ENCODE measurements at regions not wholly inside any gene's neighbourhood (a gene's known extent, or its start where the extent isn't known, plus 50 kb on each side); places are given as distances from the start of the nearest gene placed in this dataset.

GRCh38 chr4:162706632-162707031, 460.1 kb downstream of the NAF1 start:
- no peak overlapping the region for H3K27ac Mint-ChIP-seq
- H3K9me3 Mint-ChIP-seq, result no peaks in the 10 kb centered on the region
- H3K4me1 Mint-ChIP-seq (ENCODE audit: low read depth), result no peaks in the 10 kb centered on the region
- no peak overlapping the region for H3K4me3 Mint-ChIP-seq
- no peaks in the 10 kb centered on the region for H3K27me3 Mint-ChIP-seq (ENCODE audit: low read depth)
- no peak for DNase-seq (ENCODE audit: low spot score)
- H3K36me3 Mint-ChIP-seq (ENCODE audit: low read depth), result no peaks in the 10 kb centered on the region

- Mint-ChIP-seq H3K4me1 (ENCODE audit: low read depth) (no peaks in the 10 kb centered on the region), H3K27me3 (ENCODE audit: low read depth) (no peaks in the 10 kb centered on the region), H3K27ac (no peak overlapping the region), H3K36me3 (ENCODE audit: low read depth) (no peaks in the 10 kb centered on the region), H3K9me3 (no peaks in the 10 kb centered on the region), H3K4me3 (no peak overlapping the region)
- DNase-seq (ENCODE audit: low spot score), result no peak
These were observed 460.6 kb downstream of the NAF1 start for GRCh38 chr4:162706051-162706450.

DNA sequence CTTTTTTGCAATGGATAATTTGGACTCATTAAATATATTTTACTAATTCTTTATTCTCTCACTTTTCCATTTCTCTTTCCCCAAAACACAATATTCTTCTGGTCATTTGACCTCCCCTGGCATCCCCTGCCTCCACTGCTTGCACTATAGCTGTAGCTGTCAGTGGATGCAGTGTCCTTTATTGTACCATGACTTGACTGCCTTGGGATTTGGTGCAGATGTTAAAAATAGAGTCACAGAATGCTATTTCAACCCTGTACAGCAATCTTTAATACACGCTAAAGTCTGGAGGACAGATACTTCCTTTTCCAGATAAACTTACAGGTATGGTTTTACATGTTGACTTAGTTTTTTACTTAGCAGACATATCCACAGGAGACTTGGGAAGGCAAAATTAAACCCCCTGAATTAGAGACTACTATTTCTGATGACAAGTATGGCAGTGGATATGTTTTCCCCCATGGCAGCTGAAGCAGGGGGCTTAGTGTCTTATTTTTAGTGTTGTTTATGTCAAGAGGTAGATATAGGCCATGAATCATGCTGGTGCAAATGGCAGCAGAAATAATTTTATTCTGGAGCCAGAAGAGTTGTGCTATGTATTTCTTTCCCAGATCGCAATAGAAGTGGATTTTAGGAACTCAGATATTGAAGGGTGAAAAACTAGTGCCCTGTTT, 461.4 kb downstream of the NAF1 start:
- DNase-seq (ENCODE audit: low spot score), result no peak
- Mint-ChIP-seq H3K27me3 (ENCODE audit: low read depth) (no peaks in the 10 kb centered on the region), H3K4me1 (ENCODE audit: low read depth) (no peaks in the 10 kb centered on the region), H3K4me3 (no peak overlapping the region), H3K27ac (no peak overlapping the region), H3K36me3 (ENCODE audit: low read depth) (no peaks in the 10 kb centered on the region), H3K9me3 (no peaks in the 10 kb centered on the region)

GRCh38 chr4:162700815-162701361, 465.8 kb downstream of the NAF1 start:
- H3K36me3 Mint-ChIP-seq (ENCODE audit: low read depth), result no peaks in the 10 kb centered on the region
- H3K27ac Mint-ChIP-seq, result no peak overlapping the region
- H3K4me3 Mint-ChIP-seq, result no peak overlapping the region
- H3K27me3 Mint-ChIP-seq (ENCODE audit: low read depth), result no peaks in the 10 kb centered on the region
- H3K4me1 Mint-ChIP-seq (ENCODE audit: low read depth), result no peaks in the 10 kb centered on the region
- DNase-seq (ENCODE audit: low spot score), result no peak
- no peaks in the 10 kb centered on the region for H3K9me3 Mint-ChIP-seq

DNA sequence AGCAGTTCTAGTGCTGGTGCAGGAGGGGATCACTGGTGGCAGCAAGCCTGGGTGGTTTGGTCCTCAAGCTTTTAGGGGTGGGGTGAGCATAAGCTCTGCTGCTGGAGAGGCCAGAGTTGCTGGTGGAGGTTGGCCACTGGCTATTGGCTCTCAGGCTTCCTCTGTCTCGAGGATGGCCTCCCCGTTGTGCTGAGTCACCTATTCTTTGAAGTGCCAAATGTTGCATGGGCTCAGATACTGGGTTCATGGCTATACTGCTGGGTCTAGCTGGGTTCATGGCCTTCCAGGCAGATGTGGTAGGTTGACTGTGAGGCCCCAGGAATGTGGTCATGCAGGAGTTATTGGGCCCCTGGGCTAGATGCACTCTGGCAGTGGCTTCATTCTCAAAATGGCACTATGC, 466.3 kb downstream of the NAF1 start:
- H3K36me3 Mint-ChIP-seq (ENCODE audit: low read depth), result no peaks in the 10 kb centered on the region
- H3K9me3 Mint-ChIP-seq, result no peaks in the 10 kb centered on the region
- H3K27ac Mint-ChIP-seq, result no peak overlapping the region
- H3K4me3 Mint-ChIP-seq, result no peak overlapping the region
- no peak for DNase-seq (ENCODE audit: low spot score)
- no peaks in the 10 kb centered on the region for H3K27me3 Mint-ChIP-seq (ENCODE audit: low read depth)
- no peaks in the 10 kb centered on the region for H3K4me1 Mint-ChIP-seq (ENCODE audit: low read depth)

DNA sequence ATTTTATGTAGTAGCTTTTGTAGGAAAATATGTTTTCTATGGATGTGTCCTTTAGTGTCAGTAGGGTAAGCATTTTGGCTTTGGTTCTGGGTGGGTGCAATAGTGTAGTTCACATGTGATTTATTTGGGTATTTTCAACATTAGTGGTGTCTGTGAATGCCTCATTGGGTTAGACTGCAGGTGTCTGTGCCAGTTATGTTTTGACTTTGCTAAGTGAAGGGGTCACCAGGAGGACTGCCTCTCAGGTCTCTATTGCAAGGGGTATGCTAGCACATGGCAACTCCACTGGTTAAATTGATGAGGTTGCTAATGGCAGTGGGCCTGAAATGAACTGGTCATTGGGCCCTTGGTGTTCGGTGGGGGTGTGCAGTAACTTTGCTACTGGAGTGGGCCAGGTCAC, 467.1 kb downstream of the NAF1 start:
- no peaks in the 10 kb centered on the region for H3K27me3 Mint-ChIP-seq (ENCODE audit: low read depth)
- no peak for DNase-seq (ENCODE audit: low spot score)
- no peaks in the 10 kb centered on the region for H3K36me3 Mint-ChIP-seq (ENCODE audit: low read depth)
- no peaks in the 10 kb centered on the region for H3K4me1 Mint-ChIP-seq (ENCODE audit: low read depth)
- no peak overlapping the region for H3K4me3 Mint-ChIP-seq
- no peak overlapping the region for H3K27ac Mint-ChIP-seq
- no peaks in the 10 kb centered on the region for H3K9me3 Mint-ChIP-seq

GRCh38 chr4:162685410-162685809, 481.3 kb downstream of the NAF1 start:
- Mint-ChIP-seq H3K36me3 (ENCODE audit: low read depth) (no peaks in the 10 kb centered on the region), H3K9me3 (no peaks in the 10 kb centered on the region), H3K27ac (no peak overlapping the region), H3K4me1 (ENCODE audit: low read depth) (no peaks in the 10 kb centered on the region), H3K27me3 (ENCODE audit: low read depth) (no peaks in the 10 kb centered on the region), H3K4me3 (no peak overlapping the region)
- DNase-seq (ENCODE audit: low spot score), result no peak

DNA sequence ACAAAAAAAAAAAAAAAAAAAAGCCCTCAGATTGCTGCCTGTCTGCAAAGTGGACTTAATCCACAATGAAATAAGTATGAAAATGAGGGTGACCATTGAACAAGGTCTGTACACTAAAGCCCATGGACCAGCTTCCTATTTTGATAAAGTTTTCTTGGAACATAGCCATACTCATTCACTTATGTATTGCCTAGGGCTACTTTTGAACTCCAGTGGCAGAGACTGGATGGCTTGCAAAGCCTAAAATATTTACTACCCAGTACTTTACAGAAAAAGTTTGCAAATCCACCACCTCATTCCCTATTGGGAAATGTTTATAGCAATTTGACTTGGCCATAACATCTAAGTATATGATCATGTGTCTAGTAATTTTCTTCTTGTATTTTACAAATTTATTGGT, 481.7 kb downstream of the NAF1 start:
- H3K27me3 Mint-ChIP-seq (ENCODE audit: low read depth), result no peaks in the 10 kb centered on the region
- H3K27ac Mint-ChIP-seq, result no peak overlapping the region
- no peaks in the 10 kb centered on the region for H3K4me1 Mint-ChIP-seq (ENCODE audit: low read depth)
- H3K9me3 Mint-ChIP-seq, result no peaks in the 10 kb centered on the region
- H3K36me3 Mint-ChIP-seq (ENCODE audit: low read depth), result no peaks in the 10 kb centered on the region
- DNase-seq (ENCODE audit: low spot score), result no peak
- H3K4me3 Mint-ChIP-seq, result no peak overlapping the region

- Mint-ChIP-seq H3K4me3 (no peak overlapping the region), H3K36me3 (ENCODE audit: low read depth) (no peaks in the 10 kb centered on the region), H3K27ac (no peak overlapping the region), H3K27me3 (ENCODE audit: low read depth) (no peaks in the 10 kb centered on the region), H3K9me3 (no peaks in the 10 kb centered on the region), H3K4me1 (ENCODE audit: low read depth) (no peaks in the 10 kb centered on the region)
- DNase-seq (ENCODE audit: low spot score), result no peak
These were observed 482.4 kb downstream of the NAF1 start for GRCh38 chr4:162684371-162684700.

DNA sequence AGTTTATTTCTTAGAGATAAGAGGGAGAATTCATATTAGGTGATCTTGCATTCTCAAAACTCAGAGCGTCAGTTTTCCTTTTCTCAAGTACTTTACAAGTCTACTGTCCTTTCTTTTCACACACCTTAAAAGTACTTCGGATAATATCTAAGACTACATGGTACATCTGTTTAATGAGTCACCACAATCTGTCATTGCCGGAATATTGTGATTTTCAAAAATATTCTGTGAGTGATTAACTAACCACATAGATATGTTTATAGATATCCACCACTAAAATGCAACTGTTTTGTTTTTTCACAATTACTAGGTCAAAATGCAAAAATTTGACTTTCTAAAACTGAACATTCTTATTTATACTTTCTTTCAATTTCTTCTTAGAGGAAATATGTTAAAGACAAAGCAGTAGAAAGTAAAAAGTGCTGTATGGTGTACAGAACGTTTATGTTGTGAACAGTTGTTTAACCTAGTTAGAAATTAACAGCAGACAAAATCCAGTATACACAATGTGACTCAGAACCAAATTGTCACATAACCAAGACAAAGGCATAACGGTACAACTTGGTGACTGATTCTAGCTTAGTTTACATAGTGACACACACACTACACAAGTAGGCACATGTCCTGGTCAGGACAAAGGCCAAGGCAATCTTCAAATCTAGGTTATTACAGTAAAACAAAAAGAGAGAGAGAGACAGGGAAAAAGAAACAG, 482.9 kb downstream of the NAF1 start:
- no peak for DNase-seq (ENCODE audit: low spot score)
- H3K4me3 Mint-ChIP-seq, result no peak overlapping the region
- H3K4me1 Mint-ChIP-seq (ENCODE audit: low read depth), result no peaks in the 10 kb centered on the region
- no peaks in the 10 kb centered on the region for H3K27me3 Mint-ChIP-seq (ENCODE audit: low read depth)
- no peak overlapping the region for H3K27ac Mint-ChIP-seq
- no peaks in the 10 kb centered on the region for H3K36me3 Mint-ChIP-seq (ENCODE audit: low read depth)
- no peaks in the 10 kb centered on the region for H3K9me3 Mint-ChIP-seq

GRCh38 chr4:162682651-162683050, 484.0 kb downstream of the NAF1 start:
- Mint-ChIP-seq H3K27me3 (ENCODE audit: low read depth) (no peaks in the 10 kb centered on the region), H3K4me3 (no peak overlapping the region), H3K4me1 (ENCODE audit: low read depth) (no peaks in the 10 kb centered on the region), H3K27ac (no peak overlapping the region), H3K9me3 (peaks cover 10% of the 10 kb centered on the region), H3K36me3 (ENCODE audit: low read depth) (no peaks in the 10 kb centered on the region)
- DNase-seq (ENCODE audit: low spot score), result no peak

DNA sequence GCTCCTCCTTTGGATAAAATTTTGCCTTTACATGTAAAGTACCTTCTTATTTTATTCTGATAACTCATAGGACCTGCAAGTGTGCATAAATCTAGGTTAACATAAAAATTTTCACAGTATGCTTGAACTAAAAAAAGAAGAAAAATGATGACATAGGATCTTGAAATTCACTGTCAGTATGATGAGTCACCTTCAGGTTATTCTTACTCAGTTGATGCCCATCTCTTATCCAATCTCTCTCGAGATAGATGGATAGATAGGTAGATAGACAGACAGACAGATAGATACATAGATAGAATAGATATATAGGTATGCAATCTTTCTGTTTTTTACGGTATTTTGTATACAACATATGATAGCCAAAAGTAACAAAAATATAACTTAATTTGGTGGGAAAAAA, 485.5 kb downstream of the NAF1 start:
- Mint-ChIP-seq H3K36me3 (ENCODE audit: low read depth) (no peaks in the 10 kb centered on the region), H3K27ac (no peak overlapping the region), H3K9me3 (peaks cover 11% of the 10 kb centered on the region), H3K4me1 (ENCODE audit: low read depth) (no peaks in the 10 kb centered on the region), H3K27me3 (ENCODE audit: low read depth) (no peaks in the 10 kb centered on the region), H3K4me3 (no peak overlapping the region)
- no peak for DNase-seq (ENCODE audit: low spot score)

DNA sequence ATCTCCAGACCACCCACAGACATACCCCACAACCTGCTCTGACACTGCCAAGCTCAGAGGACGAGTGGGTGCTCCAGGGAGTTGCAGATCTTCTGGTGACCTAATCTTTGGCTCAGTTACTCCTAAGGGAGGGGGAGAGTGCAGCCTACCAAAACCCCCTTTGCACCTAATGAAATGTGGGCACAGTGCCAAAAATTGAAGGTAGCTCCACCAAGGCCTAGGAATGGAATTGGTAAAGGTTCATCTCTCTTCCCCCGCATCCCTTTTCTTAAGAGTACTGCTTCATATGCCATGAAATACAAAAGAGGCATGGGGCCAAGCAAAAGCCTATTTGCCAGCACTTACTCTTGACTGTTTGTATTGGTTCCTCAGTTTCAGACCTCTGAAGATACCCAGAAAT, 491.0 kb downstream of the NAF1 start:
- H3K4me1 Mint-ChIP-seq (ENCODE audit: low read depth), result no peaks in the 10 kb centered on the region
- H3K27ac Mint-ChIP-seq, result no peak overlapping the region
- H3K9me3 Mint-ChIP-seq, result peaks cover 16% of the 10 kb centered on the region
- no peak overlapping the region for H3K4me3 Mint-ChIP-seq
- no peaks in the 10 kb centered on the region for H3K36me3 Mint-ChIP-seq (ENCODE audit: low read depth)
- DNase-seq (ENCODE audit: low spot score), result no peak
- no peaks in the 10 kb centered on the region for H3K27me3 Mint-ChIP-seq (ENCODE audit: low read depth)

DNA sequence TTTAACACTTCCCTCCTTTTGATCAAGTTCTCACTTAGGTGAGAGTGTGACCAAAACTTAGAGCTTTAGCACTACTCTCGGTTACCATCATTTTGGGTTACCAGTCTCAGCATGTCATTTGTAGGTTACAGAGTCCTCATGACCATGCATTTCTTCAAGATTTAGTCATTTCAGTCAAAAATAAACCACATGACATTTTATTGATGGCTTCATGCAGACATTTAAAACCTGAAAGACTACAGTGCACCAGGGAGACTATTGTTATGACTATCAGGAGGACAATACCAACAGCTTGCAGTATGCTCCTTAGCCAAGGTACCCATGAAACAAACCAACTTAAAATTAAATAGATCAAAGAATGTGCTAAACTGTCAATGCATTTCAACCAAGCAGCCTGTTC, 498.1 kb upstream of the FSTL5 start:
- DNase-seq (ENCODE audit: low spot score), result no peak
- Mint-ChIP-seq H3K36me3 (ENCODE audit: low read depth) (no peaks in the 10 kb centered on the region), H3K4me3 (no peak overlapping the region), H3K9me3 (peaks cover 7% of the 10 kb centered on the region), H3K4me1 (ENCODE audit: low read depth) (no peaks in the 10 kb centered on the region), H3K27ac (no peak overlapping the region), H3K27me3 (ENCODE audit: low read depth) (no peaks in the 10 kb centered on the region)

GRCh38 chr4:162659716-162660115, 495.9 kb upstream of the FSTL5 start:
- Mint-ChIP-seq H3K27ac (no peak overlapping the region), H3K9me3 (no peaks in the 10 kb centered on the region), H3K27me3 (ENCODE audit: low read depth) (no peaks in the 10 kb centered on the region), H3K36me3 (ENCODE audit: low read depth) (no peaks in the 10 kb centered on the region), H3K4me1 (ENCODE audit: low read depth) (no peaks in the 10 kb centered on the region), H3K4me3 (no peak overlapping the region)
- DNase-seq (ENCODE audit: low spot score), result no peak
